GM21529 (cell line): ENCODE measurements at regions not wholly inside any gene's neighbourhood (a gene's known extent, or its start where the extent isn't known, plus 50 kb on each side); places are given as distances from the start of the nearest gene placed in this dataset.
A peak's percentile ranks its signal among the peaks of the same experiment; 100 is the strongest.

ENCODE experiments used
- ATAC-seq: cut with Tn5 transposase; IDR thresholded peaks from one replicate; pipeline ENCODE4 v1.9.1; 2021; ENCODE audit not compliant: unreplicated experiment

DNA sequence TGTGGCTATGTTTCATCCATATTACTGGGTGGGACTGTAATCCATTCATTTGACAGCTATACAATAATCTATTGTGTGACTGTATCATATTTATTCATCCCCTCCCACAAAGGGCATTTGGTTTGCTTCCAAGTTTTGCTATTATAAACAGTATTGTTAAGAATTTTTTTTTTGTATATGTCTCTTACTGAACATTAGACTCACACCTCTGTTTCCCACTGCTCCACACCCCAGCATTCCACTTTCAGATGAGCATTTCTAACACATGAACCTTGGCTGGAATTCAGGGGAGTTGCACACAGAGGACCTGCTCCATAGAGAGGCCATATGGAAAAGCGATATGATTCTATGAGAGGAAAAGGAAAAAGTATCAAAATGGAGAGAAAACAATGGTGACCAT lies 81.6 kb upstream of the DKK2 start:
- ATAC-seq: no peak

DNA sequence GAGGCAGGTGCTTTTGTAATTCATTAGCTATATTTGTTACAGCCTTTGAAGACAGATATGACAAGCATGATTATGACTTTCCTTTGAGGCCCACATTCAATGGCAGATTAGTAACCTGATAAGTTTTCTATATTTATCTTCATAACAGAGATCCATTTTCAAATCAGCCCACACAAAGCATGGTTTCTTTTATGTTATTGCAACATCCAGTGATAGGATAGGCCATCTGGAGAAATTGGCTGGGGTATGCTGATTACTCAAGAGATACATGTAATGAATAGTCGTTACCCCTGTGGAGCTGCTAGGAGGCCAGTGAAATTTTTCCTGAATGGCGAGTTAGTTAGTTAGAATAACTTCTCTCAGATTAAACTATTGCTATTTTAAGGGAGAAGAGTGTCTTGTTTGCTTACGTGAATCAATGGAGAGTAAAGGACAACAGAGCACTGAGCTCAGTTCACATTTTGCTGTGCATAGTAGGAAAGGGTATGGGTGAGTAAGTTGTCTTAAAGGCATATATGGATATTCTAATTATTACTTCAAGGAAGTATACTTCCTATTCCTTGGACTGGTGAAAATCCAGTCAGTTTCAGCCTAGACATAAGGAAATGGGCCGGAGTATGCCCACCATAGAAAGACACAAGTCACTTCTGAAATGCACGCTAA lies 79.2 kb upstream of the DKK2 start:
- ATAC-seq: no peak

DNA sequence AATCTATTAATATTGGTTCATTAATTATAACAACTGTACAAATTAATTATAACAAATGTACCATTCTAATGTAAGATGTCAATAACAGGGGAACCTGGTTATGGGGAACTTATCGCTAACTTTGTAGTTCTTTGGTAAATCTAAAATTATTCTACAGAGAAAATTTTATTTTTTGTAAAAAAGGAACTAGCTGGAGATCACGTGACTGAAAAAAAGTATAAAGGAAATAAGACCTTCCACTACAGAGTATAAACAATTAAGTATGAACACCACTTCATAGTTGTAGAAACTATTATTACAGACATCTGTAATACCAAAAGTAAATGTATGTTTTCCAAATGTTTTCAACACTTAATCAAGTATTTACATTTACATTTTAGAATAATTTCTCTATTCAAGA lies 77.9 kb upstream of the DKK2 start:
- ATAC-seq: no peak

DNA sequence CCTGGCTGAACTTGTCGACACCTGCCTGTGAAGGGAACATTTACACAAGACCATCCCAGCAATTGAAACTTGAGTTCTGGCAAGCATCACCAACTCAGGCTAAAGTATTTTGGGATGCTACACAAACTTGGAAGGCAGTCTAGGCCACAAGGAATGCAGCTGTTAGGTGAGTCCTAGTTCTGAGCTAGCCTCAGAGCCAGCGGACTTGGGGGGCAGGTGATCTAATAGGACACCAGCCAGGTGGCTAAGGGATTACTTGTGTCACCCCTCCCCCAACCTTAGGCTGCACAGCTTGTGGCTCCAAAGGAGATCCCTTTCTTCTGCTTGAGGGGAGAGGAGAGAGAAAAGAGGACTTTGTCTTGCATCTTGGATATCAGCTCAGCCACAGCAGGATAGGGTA lies 62.3 kb upstream of the DKK2 start:
- ATAC-seq: no peak

DNA sequence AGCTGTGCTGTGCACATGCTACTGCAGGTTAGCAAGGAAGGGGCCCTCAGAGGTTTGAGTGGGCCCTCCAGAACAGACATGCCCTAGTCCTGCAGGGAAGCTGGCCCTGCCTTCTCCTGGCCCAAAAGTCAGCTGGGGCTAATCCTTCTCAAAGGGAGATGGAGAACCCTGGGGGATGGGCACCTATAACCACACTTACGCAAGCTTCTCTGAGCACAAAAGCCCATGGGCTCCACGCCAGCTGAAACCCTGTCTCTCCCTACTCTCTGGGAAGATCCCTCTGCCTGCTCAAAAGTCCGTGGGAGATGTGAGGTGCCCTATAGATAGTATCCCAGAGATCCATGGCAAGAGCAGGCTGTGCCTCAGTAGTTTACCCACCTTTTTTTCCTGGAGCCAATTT lies 58.9 kb upstream of the DKK2 start:
- no peak for ATAC-seq

DNA sequence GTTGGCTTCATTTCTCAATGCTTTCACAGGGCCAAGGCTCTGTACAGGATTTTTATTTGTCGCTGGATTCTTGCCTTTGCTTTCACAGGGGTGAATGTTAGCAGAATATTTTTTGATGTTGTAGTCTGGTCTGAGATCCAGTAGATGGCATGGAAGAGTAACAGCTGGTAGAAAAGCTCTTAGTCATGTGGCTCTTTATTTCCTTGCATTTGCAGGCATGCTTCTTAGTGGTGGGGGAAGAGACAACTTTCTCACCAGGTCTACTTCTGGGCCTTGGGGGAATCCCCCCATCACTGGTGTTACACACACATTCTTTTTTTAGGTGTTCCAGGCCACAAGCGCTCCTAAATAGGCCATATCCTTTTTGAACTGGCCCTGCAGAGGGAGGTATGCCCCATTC lies 58.2 kb upstream of the DKK2 start:
- ATAC-seq: peak; percentile 82
